HG03439 (cell line): ENCODE measurements at regions not wholly inside any gene's neighbourhood (a gene's known extent, or its start where the extent isn't known, plus 50 kb on each side); places are given as distances from the start of the nearest gene placed in this dataset.

ENCODE experiments used
- ATAC-seq: cut with Tn5 transposase; IDR thresholded peaks from one replicate; pipeline ENCODE4 v1.9.1; 2021; ENCODE audit warnings: mild to moderate bottlenecking, moderate library complexity; ENCODE audit not compliant: unreplicated experiment

- ATAC-seq, result no peak
Observed at GRCh38 chr2:22842205-22842869, 542.6 kb upstream of the KLHL29 start.

GRCh38 chr2:22843919-22844537, 541.0 kb upstream of the KLHL29 start:
- no peak for ATAC-seq

GRCh38 chr2:22850310-22850709, 534.7 kb upstream of the KLHL29 start:
- ATAC-seq, result no peak

GRCh38 chr2:22854588-22854987, 530.4 kb upstream of the KLHL29 start:
- no peak for ATAC-seq

GRCh38 chr2:22855081-22855480, 529.9 kb upstream of the KLHL29 start:
- no peak for ATAC-seq

GRCh38 chr2:22855761-22856184, 529.2 kb upstream of the KLHL29 start:
- no peak for ATAC-seq

GRCh38 chr2:22867973-22868372, 517.0 kb upstream of the KLHL29 start:
- no peak for ATAC-seq

- ATAC-seq, result no peak
Observed at GRCh38 chr2:22878121-22878520, 506.9 kb upstream of the KLHL29 start.

GRCh38 chr2:22879009-22879863, 505.7 kb upstream of the KLHL29 start:
- no peak for ATAC-seq

- ATAC-seq, result no peak
Observed at GRCh38 chr2:22880161-22880560, 504.8 kb upstream of the KLHL29 start.

GRCh38 chr2:22882011-22882410, 503.0 kb upstream of the KLHL29 start:
- no peak for ATAC-seq

GRCh38 chr2:22882643-22883042, 502.3 kb upstream of the KLHL29 start:
- no peak for ATAC-seq

- no peak for ATAC-seq
Observed at GRCh38 chr2:22883054-22883453, 501.9 kb upstream of the KLHL29 start.

GRCh38 chr2:22885245-22885644, 499.7 kb upstream of the KLHL29 start:
- ATAC-seq, result no peak

GRCh38 chr2:22887426-22887825, 497.6 kb upstream of the KLHL29 start:
- ATAC-seq, result no peak

GRCh38 chr2:22887845-22888244, 497.1 kb upstream of the KLHL29 start:
- ATAC-seq, result no peak

- no peak for ATAC-seq
Observed at GRCh38 chr2:22890132-22890531, 494.8 kb upstream of the KLHL29 start.

- ATAC-seq, result no peak
Observed at GRCh38 chr2:22893761-22894517, 491.0 kb upstream of the KLHL29 start.

- no peak for ATAC-seq
Observed at GRCh38 chr2:22894761-22895160, 490.2 kb upstream of the KLHL29 start.

- ATAC-seq, result no peak
Observed at GRCh38 chr2:22897428-22897827, 487.6 kb upstream of the KLHL29 start.

GRCh38 chr2:22900674-22901073, 484.3 kb upstream of the KLHL29 start:
- ATAC-seq, result no peak
